ENCODE measurements at regions not wholly inside any gene's neighbourhood (a gene's known extent, or its start where the extent isn't known, plus 50 kb on each side); places are given as distances from the start of the nearest gene placed in this dataset.
"Not testable (repeated sequence)": the region's sequence is repeated elsewhere in the genome, so short reads cannot be mapped to it uniquely, and the experiment has no call there.

DNA sequence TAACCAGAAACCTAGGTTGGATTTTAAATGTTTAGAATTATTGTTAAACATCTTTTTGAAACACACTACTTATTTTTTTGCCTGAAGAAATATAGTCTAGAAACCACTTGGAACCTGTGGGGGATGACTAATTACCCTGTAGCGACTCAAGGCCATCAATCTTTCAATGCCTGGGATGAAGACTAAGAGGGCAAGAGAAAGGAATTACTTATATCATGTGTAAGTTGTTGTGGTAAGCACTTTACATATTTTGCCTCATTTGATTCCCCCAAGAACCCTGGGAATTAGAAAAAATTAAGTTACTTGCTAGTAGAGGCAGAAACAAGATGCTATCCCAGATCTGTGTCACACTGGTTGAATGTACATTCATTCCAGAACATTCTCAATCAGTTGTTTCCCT lies 170.9 kb upstream of the GRIA3 start:
- no peak for DNase-seq

DNA sequence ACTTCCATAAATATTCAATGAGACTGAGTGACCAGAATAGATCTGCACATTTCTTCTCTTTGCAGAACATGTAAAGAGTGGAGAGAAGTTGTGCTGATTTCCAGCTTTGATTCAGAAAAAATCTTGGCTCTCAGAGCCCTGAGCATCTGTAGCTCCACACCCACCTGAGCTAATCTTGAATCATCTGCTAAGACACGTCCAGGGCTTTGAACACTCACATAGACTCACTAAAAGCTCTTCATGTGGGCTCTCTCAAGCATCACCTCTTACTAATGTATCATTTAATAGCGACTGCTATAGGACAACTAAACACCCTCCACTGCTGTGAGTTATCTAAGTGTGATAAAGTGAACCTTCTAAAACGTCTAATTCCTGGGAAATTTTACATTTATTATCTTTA lies 147.7 kb upstream of the GRIA3 start:
- no peak for DNase-seq

DNA sequence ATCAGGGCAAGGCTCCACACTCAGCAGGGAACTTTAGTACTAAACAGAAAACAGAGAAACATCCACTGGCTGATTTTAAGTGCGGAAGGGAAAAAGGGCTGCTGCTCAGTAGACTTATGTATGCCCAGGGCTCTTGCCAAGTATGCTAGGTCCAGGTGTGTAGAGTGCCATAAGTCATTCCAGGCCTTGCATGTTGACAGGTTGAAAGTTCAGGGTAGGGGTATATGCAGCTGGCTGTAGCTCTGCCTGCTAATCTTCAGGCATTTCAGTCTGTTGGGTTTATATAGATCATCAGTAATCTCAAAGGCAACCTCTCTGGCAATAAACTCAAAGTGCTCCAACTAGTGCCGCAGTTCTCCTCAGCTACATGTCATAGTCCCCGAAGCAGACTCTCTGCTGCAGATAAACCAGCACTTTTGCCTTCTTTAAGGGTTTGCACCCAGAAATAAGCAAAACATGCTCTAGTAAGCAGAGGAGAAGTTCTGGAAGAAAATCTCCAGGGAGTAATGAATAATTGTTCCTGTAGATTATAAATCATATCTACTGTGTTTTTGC lies 134.9 kb upstream of the GRIA3 start:
- no peak for DNase-seq

DNA sequence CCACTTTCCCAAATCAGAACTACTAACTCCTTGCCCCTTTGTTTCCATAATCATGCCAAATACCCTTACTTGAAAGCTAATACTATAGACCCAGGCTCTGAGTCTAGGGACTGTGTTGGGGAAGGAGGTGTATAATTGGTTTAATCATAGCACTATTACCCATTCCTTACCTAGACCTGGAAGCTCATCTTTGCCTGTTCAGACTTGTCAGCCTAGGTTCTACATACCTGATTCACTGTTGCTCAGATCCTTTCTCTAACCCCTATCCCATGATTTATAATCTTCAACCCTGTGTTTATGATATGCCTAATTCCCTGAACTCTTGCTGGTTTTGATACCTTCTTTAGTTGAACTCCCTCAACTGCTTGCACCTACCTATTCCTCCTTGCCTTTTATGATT lies 123.1 kb upstream of the GRIA3 start:
- no peak for DNase-seq

DNA sequence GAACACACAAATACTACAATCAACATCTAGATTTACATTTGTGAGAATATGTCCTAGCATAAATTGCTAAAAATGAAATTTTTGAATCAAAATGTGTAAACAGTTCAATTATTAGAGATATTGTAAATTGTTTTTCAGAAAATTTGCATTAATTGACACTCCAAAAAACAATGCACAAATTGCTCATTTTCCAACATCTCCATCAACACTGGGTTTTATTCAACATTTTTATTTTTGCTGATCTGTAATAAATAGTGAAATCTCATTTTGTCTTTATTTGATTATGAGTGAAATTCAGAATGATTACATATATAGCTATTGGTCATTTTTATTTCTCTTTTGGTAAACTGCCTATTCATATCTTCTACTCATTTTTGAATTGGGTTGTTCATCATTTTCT lies 120.0 kb upstream of the GRIA3 start:
- DNase-seq: no peak

DNA sequence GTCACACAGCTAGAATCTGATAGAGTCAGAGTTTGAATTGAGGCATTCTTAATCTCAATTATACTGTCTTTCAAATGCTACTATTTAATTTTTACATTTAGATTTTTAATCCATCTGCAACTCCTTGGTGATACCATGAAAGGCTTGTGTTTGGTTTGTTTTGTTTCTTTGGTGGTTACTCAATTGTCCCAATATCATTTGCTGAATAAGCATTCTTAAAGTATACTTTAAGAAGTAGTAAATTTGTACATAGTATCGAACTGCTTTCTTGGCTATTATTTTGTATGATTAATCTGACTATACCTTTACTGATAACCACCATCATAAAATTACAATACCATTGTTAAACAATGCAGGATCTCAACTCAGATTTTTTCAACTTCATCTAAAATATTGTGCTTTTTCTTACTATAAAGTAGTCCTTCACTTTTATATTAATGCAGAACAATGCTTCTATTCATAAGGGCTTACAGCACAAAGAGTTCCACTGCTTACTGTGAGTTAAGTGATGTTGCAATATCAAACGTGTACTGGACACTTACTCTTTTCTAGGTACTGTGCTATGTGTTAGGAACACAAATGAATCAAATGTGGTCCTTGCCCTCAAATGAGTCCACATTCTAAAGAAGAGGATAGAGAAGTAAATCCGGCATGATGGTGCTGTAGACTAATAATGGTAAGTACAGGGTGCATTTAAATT lies 111.2 kb upstream of the GRIA3 start:
- no peak for DNase-seq

DNA sequence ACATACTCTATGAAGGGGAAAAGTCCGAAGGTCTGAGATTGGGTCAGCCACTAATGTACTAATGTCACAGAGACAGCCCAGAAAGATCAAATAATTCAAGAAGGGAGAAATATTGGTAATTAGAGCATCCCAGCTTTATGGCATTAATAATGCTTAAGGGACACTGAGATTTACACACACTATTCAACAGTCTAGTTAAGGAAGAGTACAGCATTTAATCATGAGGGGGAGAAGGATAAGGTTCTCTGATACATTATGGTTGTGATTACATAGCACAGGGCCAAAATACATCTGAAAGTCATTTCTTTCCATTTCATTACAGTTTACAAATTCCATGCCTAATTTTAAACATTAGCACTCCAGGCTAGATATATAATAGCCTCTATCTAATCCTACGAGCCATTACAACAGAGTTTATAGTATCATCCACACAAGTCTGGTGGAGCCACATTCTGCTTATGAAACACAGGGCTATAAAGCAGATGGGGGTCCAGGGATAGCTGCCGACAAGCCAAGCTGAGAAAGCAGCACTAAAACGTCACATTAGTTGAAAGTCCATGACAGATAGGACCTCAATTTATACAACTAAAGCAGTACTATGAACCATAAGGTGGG lies 108.0 kb upstream of the GRIA3 start:
- DNase-seq: no peak

GRCh38 chrX:123077631-123078030 lies 106.4 kb upstream of the GRIA3 start:
- no peak for DNase-seq

DNA sequence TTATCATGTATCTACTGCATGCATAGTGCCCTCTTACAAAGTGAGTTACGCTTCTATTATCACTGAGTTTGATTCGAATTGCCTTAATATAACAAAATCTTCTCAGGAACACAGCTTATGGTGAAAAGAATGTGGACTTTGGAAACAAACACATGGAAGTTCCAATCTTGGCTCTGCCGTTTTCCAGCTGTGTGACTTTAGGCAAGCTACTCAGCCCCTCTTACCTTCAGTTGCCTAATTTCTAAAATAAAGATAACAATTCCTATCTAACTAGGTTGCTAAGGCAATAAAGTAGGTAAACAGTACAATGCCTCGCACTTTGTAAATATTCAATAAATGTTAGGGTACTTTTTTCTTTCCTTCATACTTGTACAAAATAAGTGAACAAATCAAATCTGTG lies 104.0 kb upstream of the GRIA3 start:
- DNase-seq: no peak

- no peak for DNase-seq
Observed at GRCh38 chrX:123081776-123082175, 102.3 kb upstream of the GRIA3 start.

- DNase-seq: no peak
Observed at GRCh38 chrX:123083924-123084323, 100.2 kb upstream of the GRIA3 start.

DNA sequence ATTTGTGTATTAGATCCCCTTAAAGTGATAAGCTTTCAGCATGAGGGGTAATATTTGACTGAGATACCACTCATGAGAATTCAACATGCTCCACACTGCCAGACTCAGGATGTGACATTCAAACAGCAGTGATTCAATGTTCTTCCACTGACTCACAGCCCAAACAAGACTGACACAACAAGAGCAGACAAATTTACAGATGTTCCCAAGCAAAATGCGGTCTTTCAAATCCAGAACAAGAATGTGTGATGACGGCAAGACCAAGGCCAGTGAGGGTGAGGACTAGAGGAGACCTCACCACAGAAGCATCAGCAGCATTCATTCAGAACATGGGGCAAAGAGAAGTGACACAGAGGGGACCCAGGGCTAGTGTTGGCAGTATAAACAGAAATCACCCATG lies 99.3 kb upstream of the GRIA3 start:
- DNase-seq: no peak

- DNase-seq: no peak
Observed at GRCh38 chrX:123085311-123085940, 98.7 kb upstream of the GRIA3 start.

DNA sequence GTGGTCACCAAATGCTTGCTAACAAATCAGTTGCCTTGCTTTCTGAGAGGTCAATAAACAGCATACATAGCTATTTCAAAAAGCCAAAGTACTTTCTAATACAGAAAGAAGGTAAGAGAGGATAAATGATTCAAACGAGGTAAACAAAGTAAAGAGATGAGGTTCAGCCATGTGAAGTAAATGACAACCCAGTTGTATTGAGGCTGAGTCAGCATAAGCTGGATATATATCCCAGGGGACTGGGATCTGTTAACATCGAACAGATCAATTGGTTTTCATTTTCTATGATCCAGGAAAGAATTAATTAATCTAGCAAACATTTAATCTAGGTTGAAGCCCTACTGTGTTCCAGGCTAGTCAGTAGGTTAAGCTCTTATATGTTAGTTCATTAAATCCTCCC lies 97.3 kb upstream of the GRIA3 start:
- DNase-seq: no peak

DNA sequence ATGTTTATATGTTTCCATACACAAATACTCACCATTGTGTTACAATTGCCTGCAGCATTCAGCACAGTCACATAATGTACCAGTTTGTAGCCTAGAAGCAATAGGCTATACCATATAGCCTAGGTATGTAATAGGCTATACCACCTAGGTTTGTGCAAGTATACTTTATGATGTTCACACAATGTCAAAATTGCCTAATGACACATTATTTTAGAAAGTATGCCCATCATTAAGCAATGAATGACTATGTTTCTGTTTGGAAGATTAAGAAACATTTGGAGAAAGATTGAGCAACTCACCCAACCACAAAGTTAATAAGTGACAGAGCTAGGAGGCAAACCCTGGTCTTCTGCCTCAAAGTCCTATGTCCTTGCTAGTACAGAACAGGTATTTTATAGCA lies 96.8 kb upstream of the GRIA3 start:
- no peak for DNase-seq

- DNase-seq: no peak
Observed at GRCh38 chrX:123088331-123088730, 95.7 kb upstream of the GRIA3 start.

DNA sequence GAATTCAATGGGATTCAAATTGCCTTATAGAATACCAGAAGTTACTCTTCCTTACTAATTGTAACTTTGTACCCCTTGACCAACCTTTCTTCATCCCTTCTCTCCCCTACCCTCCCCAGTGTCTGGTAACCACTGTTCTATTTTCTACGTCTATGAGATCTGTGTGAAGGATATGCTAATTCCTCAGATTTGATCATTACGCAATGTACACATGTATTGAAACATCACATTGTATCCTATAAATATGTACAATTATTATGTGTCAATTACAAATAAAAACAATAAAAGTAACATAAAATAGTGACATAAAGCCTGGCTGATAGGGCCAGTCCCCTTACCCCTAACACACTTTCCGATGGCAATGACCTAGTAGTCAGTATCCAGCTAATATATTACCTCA lies 95.1 kb upstream of the GRIA3 start:
- no peak for DNase-seq

- DNase-seq: no peak
Observed at GRCh38 chrX:123093792-123094191, 90.3 kb upstream of the GRIA3 start.

- DNase-seq: no peak
Observed at GRCh38 chrX:123108513-123109427, 75.3 kb upstream of the GRIA3 start.

- no peak for DNase-seq
Observed at GRCh38 chrX:123121241-123121640, 62.8 kb upstream of the GRIA3 start.

DNA sequence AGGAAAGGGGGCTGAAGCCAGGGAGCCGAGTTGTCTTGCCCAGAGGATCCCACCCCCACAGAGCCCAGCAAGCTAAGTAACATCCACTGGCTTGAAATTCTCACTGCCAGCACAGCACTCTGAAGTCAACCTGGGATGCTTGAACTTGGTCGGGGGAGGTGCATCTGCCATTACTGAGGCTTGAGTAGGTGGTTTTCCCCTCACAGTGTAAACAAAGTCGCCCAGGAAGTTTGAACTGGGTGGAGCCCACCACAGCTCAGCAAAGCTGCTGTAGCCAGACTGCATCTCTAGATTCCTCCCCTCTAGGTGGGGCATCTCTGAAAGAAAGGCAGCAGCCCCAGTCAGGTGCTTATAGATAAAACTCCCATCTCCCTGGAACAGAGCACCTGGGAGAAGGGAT lies 54.3 kb upstream of the GRIA3 start:
- DNase-seq: not testable (repeated sequence)
